CD4-positive, alpha-beta T cell treated with Interleukin-2 at 100 ng/mL for 4 hours (primary cell): ENCODE measurements at regions not wholly inside any gene's neighbourhood (a gene's known extent, or its start where the extent isn't known, plus 50 kb on each side); places are given as distances from the start of the nearest gene placed in this dataset.

ENCODE experiments used
- DNase-seq: peaks from one replicate; pipeline ENCODE4 v3.0.0-alpha.2; 2020; ENCODE audit warnings: low spot score

- no peak for DNase-seq
These were observed 347.0 kb downstream of the CYRIA start for GRCh38 chr2:16318474-16319195.

GRCh38 chr2:16318051-16318450 lies 347.6 kb downstream of the CYRIA start:
- no peak for DNase-seq

- no peak for DNase-seq
These were observed 348.3 kb downstream of the CYRIA start for GRCh38 chr2:16317211-16317830.

GRCh38 chr2:16316456-16317210 lies 349.0 kb downstream of the CYRIA start:
- DNase-seq = no peak

- DNase-seq = no peak
These were observed 349.7 kb downstream of the CYRIA start for GRCh38 chr2:16315908-16316307.

GRCh38 chr2:16315458-16315835 lies 350.2 kb downstream of the CYRIA start:
- DNase-seq = no peak

- DNase-seq = no peak
These were observed 350.8 kb downstream of the CYRIA start for GRCh38 chr2:16314691-16315457.

- no peak for DNase-seq
These were observed 351.6 kb downstream of the CYRIA start for GRCh38 chr2:16314001-16314400.

GRCh38 chr2:16313235-16313975 lies 352.2 kb downstream of the CYRIA start:
- DNase-seq = no peak

- DNase-seq = no peak
These were observed 352.9 kb downstream of the CYRIA start for GRCh38 chr2:16312771-16313170.

GRCh38 chr2:16311521-16312440 lies 353.9 kb downstream of the CYRIA start:
- DNase-seq = no peak

- no peak for DNase-seq
These were observed 356.8 kb downstream of the CYRIA start for GRCh38 chr2:16308816-16309215.

- DNase-seq = no peak
These were observed 360.6 kb downstream of the CYRIA start for GRCh38 chr2:16304876-16305590.

- no peak for DNase-seq
These were observed 361.9 kb downstream of the CYRIA start for GRCh38 chr2:16303761-16304160.

- DNase-seq = no peak
These were observed 362.4 kb downstream of the CYRIA start for GRCh38 chr2:16303273-16303577.

GRCh38 chr2:16302431-16303272 lies 362.3 kb downstream of the MYCN start:
- no peak for DNase-seq

- no peak for DNase-seq
These were observed 361.6 kb downstream of the MYCN start for GRCh38 chr2:16301961-16302360.

- no peak for DNase-seq
These were observed 358.5 kb downstream of the MYCN start for GRCh38 chr2:16298866-16299265.
